ENCODE measurements at regions not wholly inside any gene's neighbourhood (a gene's known extent, or its start where the extent isn't known, plus 50 kb on each side); places are given as distances from the start of the nearest gene placed in this dataset.

DNA sequence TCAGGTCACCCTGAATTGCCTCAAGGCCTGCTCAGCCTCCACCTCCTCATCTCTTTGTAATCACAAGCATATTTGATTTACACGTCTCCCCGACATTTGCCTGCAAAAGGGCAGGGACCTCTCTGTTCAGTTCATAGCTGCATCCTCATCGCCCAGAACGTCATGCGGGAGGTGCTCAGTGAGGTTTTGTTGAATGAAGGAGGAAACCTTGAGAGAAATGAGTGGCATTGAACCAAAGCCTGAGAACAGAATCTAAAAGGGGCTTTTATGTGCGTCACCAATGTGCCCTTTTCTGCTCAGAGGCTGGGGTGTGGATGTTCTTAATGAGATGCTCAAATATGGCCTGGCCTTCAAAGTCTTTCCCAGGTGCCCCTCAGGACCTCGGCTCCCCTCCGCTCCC lies 50.0 kb upstream of the LHX5 start:
- intact Hi-C loops (cut with micrococcal nuclease; ENCODE audit: unreplicated experiment): no loop called here
- Histone ChIP-seq H3K27me3 (replicated peaks; ENCODE audit: control insufficient read depth, insufficient read depth, low read length) (no peaks in the 10 kb centered on the region), H3K4me3 (ENCODE audit: low read depth, low read length) (no peak overlapping the region), H3K9me3 (no peaks in the 10 kb centered on the region), H3K4me1 (no peaks in the 10 kb centered on the region), H3K36me3 (ENCODE audit: control insufficient read depth, insufficient read depth, low read length) (no peaks in the 10 kb centered on the region)
- H3K27me3 Mint-ChIP-seq (ENCODE audit: insufficient read depth, unreplicated experiment): peaks cover 41% of the 10 kb centered on the region
- H3K27ac Mint-ChIP-seq (ENCODE audit: unreplicated experiment): no peak overlapping the region
- DNase-seq: no peak
- H3K9me3 Mint-ChIP-seq (ENCODE audit: unreplicated experiment): no peaks in the 10 kb centered on the region
- H3K4me1 Mint-ChIP-seq (ENCODE audit: low read depth, unreplicated experiment): no peaks in the 10 kb centered on the region
- CTCF ChIA-PET: no interaction called here
- H3K4me3 Mint-ChIP-seq (ENCODE audit: unreplicated experiment): no peak overlapping the region
- TF ChIP-seq, protein P1, sequence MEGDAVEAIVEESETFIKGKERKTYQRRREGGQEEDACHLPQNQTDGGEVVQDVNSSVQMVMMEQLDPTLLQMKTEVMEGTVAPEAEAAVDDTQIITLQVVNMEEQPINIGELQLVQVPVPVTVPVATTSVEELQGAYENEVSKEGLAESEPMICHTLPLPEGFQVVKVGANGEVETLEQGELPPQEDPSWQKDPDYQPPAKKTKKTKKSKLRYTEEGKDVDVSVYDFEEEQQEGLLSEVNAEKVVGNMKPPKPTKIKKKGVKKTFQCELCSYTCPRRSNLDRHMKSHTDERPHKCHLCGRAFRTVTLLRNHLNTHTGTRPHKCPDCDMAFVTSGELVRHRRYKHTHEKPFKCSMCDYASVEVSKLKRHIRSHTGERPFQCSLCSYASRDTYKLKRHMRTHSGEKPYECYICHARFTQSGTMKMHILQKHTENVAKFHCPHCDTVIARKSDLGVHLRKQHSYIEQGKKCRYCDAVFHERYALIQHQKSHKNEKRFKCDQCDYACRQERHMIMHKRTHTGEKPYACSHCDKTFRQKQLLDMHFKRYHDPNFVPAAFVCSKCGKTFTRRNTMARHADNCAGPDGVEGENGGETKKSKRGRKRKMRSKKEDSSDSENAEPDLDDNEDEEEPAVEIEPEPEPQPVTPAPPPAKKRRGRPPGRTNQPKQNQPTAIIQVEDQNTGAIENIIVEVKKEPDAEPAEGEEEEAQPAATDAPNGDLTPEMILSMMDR (IDR thresholded peaks at IDR 0.05; ENCODE audit: insufficient read depth in 1 of 2, low read depth in 1 of 2, low read length in 1 of 2, severe bottlenecking in 1 of 2, unreplicated experiment in 1 of 2): no peak
- no TSS peak for BruUV-seq (replicated peaks)
- POLR2A ChIA-PET: no interaction called here
- H3K36me3 Mint-ChIP-seq (ENCODE audit: insufficient read depth, unreplicated experiment): no peaks in the 10 kb centered on the region

Measured in Caco-2 (cell line).